Nephron (organoid): ENCODE measurements at regions not wholly inside any gene's neighbourhood (a gene's known extent, or its start where the extent isn't known, plus 50 kb on each side); places are given as distances from the start of the nearest gene placed in this dataset.

ENCODE experiments used
- H3K27ac Mint-ChIP-seq, 3 experiments: 2 replicates each; pipeline ENCODE4 v1.8.0; 2020; ENCODE audit warnings: mixed read lengths in 3 of 3, mild to moderate bottlenecking in 2 of 3, moderate library complexity in 1 of 3
- H3K27me3 Mint-ChIP-seq: 2 replicates; pipeline ENCODE4 v1.8.0; 2021; ENCODE audit warnings: low read depth, mild to moderate bottlenecking, moderate library complexity, mixed read lengths
- H3K36me3 Mint-ChIP-seq: 2 replicates; pipeline ENCODE4 v1.8.0; 2020; ENCODE audit warnings: low read depth, mixed read lengths
- H3K4me1 Mint-ChIP-seq: 2 replicates; pipeline ENCODE4 v1.8.0; 2020; ENCODE audit warnings: mixed read lengths
- H3K4me3 Mint-ChIP-seq, 3 experiments: 2 replicates each; pipeline ENCODE4 v1.8.0; 2020; ENCODE audit warnings: mild to moderate bottlenecking in 3 of 3, mixed read lengths in 3 of 3, moderate library complexity in 2 of 3
- H3K9me3 Mint-ChIP-seq: 2 replicates; pipeline ENCODE4 v1.8.0; 2020; ENCODE audit warnings: mixed read lengths
- CTCF ChIP-seq, 3 experiments: fragments of 200-600 bp; sonication (generic); IDR thresholded peaks; one replicate each; pipeline ENCODE4 v1.5.0; 2021; ENCODE audit warnings: antibody characterized with exemption in 3 of 3; ENCODE audit not compliant: unreplicated experiment in 3 of 3

GRCh38 chr18:29328932-29329331 lies 1152.0 kb upstream of the CDH2 start:
- H3K9me3 Mint-ChIP-seq = peaks cover 23% of the 10 kb centered on the region
- no peak overlapping the region for H3K27ac Mint-ChIP-seq
- no peaks in the 10 kb centered on the region for H3K27me3 Mint-ChIP-seq
- H3K36me3 Mint-ChIP-seq = no peaks in the 10 kb centered on the region
- no peaks in the 10 kb centered on the region for H3K4me1 Mint-ChIP-seq
- H3K4me3 Mint-ChIP-seq = no peak overlapping the region
- TF ChIP-seq CTCF (IDR thresholded peaks at IDR 0.05; ENCODE audit: unreplicated experiment in 3 of 3) = no peak

GRCh38 chr18:29326214-29326613 lies 1149.3 kb upstream of the CDH2 start:
- Mint-ChIP-seq H3K27ac (no peak overlapping the region), H3K4me1 (no peaks in the 10 kb centered on the region), H3K4me3 (no peak overlapping the region), H3K9me3 (peaks cover 19% of the 10 kb centered on the region), H3K36me3 (no peaks in the 10 kb centered on the region), H3K27me3 (no peaks in the 10 kb centered on the region)
- no peak for TF ChIP-seq CTCF (IDR thresholded peaks at IDR 0.05; ENCODE audit: unreplicated experiment in 3 of 3)

DNA sequence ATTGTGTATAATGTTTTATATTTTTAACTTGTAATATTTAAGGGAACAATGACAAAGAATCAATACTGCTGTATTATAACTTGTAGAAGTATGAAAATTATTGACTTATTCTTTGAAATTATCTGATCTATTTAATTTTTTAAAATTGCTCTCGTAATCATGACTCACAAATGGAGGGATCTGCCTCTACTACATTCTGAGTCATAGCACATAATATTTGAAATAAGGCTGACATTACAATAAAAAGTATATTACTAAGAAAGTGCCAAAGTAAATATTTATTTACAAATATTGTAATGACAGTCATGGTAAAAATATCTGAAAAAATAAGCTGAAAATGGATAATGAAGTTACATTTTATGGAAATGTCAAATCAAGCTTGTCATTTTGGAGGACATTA lies 1144.6 kb upstream of the CDH2 start:
- Mint-ChIP-seq H3K27ac (no peak overlapping the region), H3K36me3 (no peaks in the 10 kb centered on the region), H3K27me3 (no peaks in the 10 kb centered on the region), H3K4me3 (no peak overlapping the region), H3K4me1 (no peaks in the 10 kb centered on the region), H3K9me3 (peaks cover 3% of the 10 kb centered on the region)
- TF ChIP-seq CTCF (IDR thresholded peaks at IDR 0.05; ENCODE audit: unreplicated experiment in 3 of 3) = no peak

DNA sequence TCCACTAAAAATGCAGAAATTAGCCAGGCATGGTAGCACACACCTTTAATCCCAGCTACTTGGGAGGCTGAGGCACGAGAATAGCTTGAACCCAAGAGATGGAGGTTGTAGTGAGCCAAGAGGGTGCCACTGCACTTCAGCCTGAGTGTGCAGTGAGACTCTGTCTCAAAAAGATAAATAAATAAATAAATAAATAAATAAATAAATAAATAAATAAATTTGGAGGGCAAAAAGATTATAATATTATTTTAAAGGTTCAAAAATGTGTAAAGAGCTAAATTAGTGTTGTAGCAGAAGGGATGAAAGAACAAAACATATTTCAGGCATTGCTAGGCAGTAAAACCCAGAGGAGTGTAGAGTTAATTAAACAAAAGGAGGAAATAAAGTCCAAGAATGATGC lies 1136.4 kb upstream of the CDH2 start:
- Mint-ChIP-seq H3K27me3 (no peaks in the 10 kb centered on the region), H3K4me1 (no peaks in the 10 kb centered on the region), H3K9me3 (no peaks in the 10 kb centered on the region), H3K27ac (no peak overlapping the region), H3K4me3 (no peak overlapping the region), H3K36me3 (no peaks in the 10 kb centered on the region)
- no peak for TF ChIP-seq CTCF (IDR thresholded peaks at IDR 0.05; ENCODE audit: unreplicated experiment in 3 of 3)

GRCh38 chr18:29311580-29311979 lies 1134.7 kb upstream of the CDH2 start:
- H3K9me3 Mint-ChIP-seq = no peaks in the 10 kb centered on the region
- no peak for TF ChIP-seq CTCF (IDR thresholded peaks at IDR 0.05; ENCODE audit: unreplicated experiment in 3 of 3)
- H3K36me3 Mint-ChIP-seq = no peaks in the 10 kb centered on the region
- no peaks in the 10 kb centered on the region for H3K4me1 Mint-ChIP-seq
- no peak overlapping the region for H3K27ac Mint-ChIP-seq
- H3K4me3 Mint-ChIP-seq = no peak overlapping the region
- H3K27me3 Mint-ChIP-seq = no peaks in the 10 kb centered on the region

DNA sequence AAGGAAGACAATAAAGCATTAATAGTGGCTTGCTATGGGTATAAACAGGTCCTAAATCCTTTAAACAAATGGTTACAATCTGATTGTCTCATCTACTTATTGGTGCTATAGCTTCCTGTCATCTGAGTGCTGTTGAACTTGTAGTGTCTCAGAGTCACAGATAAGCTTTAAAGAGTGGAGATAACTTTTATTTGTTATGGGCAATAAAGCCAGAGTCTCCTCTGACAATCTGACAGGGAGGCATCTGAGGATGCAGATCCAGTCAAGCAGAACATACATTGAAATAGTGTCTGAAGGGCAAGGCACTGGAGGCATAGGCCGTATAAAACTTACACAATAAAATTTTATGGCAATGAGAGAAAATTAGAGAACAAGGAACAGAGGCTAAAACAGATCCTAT lies 1132.4 kb upstream of the CDH2 start:
- Mint-ChIP-seq H3K27ac (no peak overlapping the region), H3K9me3 (no peaks in the 10 kb centered on the region), H3K4me3 (no peak overlapping the region), H3K27me3 (no peaks in the 10 kb centered on the region), H3K36me3 (no peaks in the 10 kb centered on the region), H3K4me1 (no peaks in the 10 kb centered on the region)
- no peak for TF ChIP-seq CTCF (IDR thresholded peaks at IDR 0.05; ENCODE audit: unreplicated experiment in 3 of 3)
